ENCODE measurements at regions not wholly inside any gene's neighbourhood (a gene's known extent, or its start where the extent isn't known, plus 50 kb on each side); places are given as distances from the start of the nearest gene placed in this dataset.

DNA sequence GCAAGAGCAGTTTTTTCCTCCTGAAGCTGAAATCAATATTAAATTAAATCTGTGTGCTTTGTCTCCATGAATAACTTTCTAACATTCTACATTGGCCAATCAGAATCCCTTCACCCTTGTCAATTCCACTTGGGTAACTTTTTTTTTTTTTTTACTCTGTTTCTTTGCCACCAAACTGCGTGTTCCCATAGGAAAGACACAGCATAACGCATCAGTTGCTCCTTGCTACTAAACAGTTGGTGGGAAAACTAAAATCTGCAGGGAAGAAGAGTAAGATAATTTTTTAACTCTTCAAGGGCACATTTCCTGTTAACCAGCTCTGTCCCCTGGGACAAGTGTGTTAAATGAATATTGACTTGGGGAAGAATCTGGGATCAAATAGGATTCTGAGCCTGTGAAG, 113.3 kb upstream of the SERP2 start:
- DNase-seq, result no peak

DNA sequence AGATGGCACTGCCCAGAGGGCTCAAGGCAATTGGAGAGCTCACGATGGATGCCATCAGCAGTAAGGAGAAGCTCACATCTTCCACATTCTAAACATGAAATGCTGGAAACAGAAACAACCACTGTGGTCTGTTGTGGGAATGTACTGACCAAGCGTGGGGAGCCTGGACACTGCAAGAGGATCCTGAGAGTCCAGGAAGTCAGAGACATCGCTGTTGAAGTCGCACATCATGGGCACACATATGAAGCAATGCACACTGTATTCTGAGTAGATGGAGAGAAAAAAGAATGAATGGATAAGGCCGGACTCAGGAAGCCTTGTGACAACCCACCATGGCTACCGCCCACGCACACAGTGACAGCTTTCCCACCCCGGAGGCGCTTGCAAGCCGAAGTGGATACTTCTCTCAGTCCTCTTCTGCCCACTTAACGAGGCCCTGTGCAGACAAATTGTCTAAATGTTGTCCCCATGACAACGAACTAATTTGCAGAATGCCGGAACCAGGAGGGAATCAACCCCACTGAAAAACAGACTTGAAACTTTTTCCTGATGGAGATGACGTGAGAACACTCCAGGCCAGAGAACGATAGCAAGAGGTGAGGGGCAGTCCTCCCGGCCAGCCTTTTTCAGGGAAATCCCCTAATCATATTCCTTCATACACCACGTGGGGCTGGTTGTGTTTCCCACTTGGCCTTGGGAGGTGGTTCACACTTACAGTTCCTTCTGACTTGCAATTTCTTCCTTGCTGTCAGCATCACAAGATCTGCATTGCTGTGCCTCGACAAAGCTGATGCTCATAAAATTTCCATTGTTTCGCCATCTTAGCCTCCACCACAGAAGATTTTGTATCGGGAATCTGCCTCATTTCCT, 109.6 kb upstream of the SERP2 start:
- no peak for DNase-seq

DNA sequence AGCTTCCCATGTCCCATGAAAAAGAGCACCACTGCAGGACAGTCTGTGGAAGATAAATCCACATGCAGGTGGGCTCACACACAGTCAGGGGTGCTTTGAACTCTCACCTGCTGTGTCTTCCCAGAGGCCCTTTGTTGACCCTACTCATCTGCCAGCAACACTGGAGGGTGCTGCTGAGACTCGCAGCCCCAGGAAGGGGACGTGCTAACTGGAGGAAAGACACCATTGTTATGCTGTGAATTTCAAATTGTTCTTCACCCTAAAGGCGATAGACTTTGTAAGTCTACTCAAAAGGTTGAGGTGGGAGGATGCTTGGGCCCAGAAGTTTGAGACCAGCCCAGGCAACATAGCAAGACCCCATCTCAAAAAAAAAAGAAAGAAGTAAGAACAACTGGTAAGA, 107.3 kb upstream of the SERP2 start:
- DNase-seq, result no peak

DNA sequence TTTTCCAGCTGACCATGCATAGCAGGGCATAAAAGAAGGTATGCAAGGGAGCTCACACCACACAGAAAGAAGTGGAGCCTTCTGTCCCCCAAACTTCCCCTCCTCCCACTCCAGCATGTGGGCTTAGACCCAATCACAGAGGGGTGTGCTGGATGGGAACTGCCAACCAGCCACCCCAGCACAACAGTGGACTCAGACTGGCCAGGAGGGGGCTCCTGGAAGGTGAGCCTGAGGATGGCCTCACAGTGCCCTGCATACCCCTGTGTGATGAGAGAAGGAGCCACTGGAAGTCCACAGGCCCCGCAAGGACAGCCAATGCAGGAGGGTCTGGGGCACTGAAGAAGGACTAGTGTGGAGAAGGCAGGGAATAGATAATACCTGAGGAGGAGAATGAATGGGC, 106.9 kb upstream of the SERP2 start:
- no peak for DNase-seq

DNA sequence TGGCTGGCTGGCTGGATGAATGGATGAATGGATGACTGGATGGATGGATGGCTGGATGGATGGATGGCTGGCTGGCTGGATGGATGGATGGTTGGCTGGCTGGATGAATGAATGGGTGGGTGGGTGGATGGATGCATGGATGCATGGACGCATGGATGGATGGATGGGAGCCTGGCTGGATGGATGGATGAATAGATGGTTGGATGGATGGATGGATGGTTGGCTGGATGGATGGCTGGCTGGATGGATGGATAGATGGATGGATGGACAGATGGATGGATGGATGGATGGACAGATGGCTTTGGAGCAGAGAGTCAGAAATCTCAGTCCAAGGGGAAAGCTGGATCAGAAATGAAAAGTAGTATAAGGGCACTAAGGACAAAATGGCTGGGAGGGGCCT, 106.4 kb upstream of the SERP2 start:
- no peak for DNase-seq

DNA sequence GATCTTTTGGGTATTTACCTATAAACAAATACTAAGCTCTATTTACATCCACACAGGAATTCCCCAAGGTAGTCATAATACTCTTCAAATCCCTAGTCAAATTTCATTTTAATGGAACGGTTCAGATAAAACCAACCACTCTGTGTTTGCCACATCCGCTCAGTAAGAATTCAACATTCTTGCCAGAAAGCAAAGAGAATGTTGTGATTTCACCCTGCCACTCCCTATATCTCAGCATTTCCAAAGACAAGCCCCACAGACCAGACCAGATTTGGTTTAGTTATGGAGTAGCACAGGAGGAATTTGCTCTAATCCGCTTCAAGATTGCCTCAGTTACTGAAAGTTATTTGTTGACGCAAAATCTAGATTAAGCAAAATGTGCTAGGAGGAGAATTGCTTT, 105.6 kb upstream of the SERP2 start:
- DNase-seq, result no peak

DNA sequence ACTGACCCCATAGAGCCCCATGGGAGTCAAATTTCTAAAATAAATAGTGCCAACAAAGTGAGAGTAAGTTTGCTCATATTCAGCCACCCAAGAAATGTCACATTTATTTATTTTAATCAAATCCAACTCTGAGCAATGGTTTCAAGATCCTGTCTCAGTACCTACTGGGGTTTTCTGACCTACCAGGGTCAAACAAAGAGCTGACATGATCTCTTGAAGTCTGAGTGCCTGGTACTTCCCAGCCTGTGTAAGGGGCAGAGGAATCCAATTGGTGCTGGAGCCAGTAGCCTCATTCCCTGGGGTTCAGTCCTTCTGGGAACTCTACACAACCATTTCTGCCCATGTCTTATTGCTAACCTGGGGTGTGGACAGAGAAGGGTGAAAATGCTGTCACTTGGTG, 104.6 kb upstream of the SERP2 start:
- DNase-seq, result no peak

DNA sequence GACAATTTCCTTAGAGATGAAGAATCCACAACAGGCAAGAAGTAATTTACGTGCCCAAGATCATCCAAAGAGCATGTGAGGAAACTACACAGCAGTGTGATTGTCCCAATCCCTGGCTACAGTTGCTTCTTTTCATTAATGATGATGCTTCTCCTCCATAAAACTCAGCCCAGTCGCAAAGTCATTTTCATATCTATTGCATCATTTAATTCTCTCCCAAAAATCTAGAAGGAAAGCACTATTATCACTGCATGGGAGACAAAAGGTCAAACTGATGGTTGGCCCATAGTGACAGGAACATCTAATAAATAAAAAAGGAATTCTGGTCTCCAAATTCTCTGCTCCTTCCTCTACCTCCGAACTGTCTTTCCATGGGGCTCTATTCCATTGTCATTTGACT, 103.5 kb upstream of the SERP2 start:
- no peak for DNase-seq

DNA sequence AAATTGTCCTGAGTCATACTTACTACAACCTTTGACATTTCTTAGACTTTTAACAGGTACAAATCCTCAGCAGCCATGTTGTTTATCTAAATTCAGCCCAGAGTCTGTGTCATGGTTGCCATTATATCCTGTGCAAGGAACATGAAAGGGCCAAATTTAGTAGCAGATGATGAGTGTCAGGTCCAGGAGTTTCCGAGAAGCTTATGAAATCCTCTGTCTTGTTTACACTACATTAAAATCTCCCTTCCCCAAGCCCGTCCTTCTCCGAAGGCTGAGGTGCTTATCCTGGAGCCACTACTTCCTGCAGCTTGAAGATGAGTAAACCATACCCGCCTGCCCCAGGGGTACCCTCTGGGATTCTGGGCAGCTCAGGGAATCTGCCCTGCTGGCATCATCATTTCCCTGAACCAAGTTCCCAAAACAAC, 102.6 kb upstream of the SERP2 start:
- no peak for DNase-seq

DNA sequence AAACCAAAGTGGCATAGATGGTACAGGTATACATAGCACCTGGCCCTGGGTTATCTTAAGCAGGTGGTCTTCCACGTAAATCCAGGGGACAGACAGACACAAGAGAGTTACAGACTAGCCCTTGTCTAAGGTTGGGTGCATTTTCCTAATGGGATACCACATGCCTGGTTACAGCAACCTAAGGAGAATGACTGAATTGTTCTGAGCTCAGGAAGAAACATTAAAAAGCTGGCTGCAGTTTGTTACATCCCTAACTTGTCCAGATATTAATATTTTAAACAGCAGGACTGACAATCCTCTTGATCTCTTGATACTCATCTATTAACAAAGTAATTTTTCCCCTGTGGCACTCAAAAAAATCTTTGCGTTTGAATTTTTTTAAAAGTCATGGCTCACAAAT, 102.2 kb upstream of the SERP2 start:
- no peak for DNase-seq

DNA sequence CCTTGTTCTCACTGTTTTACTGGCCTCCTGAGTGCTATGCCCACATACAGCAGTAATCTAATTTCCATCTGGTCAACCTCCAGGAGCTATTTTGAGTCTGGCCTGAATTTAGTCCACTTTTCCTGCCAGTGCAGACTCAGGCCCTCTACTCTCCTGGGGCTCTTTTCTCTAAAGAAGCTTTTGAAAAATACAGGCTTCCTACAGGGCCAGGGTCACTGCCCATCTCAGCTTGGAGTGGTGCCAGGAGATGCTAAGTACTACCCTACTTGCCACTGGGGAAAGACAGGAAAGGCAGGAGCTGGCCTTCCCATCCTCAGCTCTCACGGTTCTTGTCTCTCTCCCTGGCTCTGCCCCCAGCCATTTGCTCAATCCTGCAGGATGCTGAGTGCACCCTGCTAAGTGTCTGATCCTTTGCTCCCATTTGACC, 101.7 kb upstream of the SERP2 start:
- DNase-seq, result no peak

DNA sequence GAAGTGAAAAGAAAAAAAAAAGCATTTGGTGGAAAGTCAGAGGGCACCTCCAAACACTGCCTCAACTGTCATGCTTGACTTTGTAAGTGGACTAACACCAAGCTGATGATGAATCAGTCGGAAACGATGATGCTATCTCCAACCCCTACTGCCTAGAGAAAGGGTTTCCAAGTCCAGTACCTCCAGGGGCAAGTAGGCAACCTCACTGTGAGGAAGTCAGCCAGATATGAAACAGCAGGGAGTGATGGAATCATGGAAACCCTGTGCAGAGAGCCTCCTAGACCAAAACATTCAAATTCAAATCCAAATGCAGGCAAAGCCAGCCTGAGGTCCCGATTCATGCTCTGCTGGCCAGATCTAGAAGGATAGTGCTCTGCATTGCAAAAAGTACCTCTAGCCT, 100.9 kb upstream of the SERP2 start:
- DNase-seq, result no peak

DNA sequence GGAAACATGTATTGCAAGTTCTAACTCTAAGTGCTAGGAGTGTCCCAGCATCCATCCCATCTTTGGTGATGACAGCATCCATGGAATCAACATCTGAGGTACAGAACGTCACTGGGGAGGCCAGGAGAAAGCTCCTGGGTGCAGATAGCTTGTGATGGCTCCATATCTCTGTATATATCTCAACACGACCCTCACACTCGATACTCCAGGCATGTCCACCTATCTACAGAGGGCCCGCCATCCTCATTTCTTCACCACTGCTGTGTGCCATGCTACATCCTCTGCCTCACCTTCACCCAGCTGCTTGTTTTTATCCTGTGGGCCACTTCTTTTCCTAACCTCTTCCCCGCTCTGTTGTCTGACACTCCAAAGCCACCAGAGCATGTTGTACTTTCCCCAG, 100.4 kb upstream of the SERP2 start:
- no peak for DNase-seq

DNA sequence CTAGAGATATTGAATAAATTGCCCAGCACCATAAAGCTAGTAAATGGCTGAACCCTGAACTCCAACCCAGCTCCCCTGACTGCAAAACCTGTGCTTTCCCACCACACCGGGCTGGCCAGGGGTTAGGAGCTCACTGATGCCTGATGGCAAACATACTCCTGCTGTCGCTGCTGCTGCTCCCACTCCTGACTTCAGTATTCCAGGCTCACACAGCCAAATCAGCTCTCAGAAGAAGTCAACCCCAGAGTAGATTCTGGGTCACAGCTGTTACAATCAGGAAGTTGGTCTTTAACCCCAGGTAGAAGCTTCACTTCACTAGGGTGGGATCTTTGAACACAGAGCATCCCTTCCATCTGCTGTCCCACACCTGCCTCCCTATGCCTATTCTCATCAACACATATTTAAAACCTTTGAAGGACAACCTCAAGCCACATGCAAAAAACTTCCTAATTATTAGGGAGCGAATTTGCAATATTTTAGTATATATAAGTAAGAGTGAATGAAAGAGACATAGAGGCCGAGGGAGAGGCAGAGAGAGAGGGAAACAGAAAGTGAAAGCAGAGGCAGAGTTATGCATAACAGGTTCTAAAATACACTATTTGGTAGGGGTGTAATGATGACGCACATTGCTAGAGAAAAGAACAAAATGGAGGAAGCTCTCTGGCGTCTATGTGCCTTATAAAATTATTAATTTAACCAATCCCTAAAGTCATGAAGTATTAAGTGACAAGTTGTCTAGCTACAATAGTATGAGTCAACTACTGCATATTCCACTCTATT, 99.4 kb upstream of the SERP2 start:
- no peak for DNase-seq

DNA sequence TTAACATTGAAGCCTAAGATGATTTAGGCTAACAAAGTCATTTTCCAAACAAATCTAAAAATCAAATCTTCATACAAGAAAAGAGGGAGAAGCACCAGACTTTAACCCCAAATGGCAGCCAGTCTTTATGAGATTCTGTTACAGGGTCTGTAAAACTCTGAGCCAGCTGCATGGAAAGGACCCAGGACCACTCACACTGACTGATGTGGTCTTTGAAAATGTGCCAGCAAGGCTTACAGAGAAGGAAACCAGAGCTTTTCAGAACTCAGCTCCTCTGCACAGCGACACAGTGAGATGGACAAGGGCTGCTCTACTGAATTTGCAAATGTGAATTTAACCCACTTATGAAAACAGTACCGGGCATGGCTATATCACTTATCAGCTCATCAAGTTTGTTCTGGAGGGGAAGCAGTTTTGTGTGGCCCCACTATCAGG, 98.8 kb upstream of the SERP2 start:
- DNase-seq, result no peak

DNA sequence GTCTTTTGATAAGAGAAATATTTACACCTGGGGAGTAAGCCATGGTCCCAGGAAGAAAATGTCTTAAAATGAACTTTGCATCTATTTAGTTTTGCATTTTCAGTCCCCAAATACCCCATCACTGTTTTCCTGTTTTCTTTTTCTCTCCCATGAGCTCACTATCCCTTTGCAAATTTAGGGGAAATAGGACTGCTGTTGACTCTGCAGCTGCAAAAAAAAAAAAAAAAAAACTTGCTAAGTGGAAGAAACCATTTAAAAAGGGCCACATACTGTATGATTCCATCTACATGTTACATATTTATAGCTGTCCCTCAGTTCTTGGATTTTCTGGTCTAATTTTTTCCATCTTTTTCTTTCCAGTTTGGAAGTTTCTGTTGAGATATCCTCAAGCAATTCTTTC, 98.2 kb upstream of the SERP2 start:
- no peak for DNase-seq

DNA sequence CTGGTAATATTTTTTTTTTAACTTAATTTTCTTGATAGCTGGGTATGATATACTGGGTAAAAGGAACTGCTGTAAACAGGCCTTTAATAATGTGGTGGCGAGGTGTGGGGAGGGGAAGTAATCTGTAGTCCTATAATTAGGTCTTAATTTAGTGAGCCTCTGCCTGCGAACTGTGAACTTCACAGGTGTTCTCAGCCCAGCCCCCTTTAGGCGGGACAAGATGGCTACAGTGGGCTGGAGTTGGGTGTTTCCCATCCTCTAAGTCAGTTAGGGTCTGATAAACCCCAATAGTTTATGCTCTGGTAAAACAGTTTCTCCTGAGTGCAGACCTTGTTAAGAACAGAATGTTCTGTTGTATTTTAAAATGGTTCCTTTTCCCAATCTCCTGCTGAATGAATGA, 97.6 kb upstream of the SERP2 start:
- no peak for DNase-seq

DNA sequence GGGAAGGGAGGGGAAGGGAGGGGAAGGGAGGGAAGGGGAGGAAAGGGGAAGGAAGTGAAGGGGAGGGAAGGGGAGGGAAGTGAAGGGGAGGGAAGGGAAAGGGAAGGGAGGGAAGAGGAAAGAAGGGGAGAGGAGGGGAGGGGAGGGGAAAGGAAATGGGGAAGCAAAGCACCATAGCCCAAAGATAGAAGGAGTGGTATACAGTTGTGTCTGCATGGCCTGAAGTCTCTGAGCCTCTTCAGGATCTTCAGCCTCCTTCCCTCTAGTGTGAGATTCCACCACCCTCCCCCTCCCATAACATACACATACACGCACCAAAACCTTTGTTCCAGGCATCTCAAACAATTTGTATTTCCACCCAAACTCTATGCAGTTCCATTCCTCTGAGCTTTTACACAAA, 96.2 kb upstream of the SERP2 start:
- no peak for DNase-seq

DNA sequence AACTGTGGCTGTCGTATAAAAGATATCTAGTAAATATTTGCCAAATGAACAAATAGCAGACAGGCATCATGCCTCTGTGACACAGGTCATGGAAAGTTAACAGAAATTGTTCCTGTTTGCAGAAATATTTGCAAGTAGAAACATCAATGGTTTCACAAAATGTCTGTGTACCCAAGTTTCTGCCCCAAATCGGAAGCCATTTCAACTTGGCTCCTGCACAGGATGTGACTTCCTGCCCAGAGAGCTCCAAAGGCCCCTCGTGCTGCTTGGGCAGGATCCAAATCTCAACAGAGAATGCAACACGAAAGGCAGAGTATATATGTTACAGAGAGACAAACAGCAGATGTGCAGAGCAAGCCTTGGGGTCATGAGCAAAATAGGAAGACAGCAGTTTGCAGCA, 95.5 kb upstream of the SERP2 start:
- DNase-seq, result no peak

DNA sequence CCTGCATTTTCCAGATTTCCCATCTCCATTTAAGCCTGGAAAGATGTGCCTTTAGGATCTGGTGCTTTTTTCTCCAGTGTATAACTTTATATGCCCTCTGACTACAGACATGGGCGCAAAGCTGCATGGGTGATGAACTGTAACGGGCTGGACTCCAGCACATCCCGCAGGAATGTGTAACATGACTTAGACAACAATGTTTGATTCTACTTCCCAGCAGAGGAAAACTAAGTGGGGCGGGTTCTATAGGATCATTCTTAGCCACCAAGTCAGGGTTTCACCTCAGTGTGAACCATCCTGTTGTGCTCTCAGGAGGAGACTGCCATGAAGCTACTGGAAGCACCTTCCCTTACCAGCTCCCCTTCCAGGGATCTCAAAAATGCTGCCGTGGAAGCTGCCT, 93.2 kb upstream of the SERP2 start:
- DNase-seq, result no peak

DNA sequence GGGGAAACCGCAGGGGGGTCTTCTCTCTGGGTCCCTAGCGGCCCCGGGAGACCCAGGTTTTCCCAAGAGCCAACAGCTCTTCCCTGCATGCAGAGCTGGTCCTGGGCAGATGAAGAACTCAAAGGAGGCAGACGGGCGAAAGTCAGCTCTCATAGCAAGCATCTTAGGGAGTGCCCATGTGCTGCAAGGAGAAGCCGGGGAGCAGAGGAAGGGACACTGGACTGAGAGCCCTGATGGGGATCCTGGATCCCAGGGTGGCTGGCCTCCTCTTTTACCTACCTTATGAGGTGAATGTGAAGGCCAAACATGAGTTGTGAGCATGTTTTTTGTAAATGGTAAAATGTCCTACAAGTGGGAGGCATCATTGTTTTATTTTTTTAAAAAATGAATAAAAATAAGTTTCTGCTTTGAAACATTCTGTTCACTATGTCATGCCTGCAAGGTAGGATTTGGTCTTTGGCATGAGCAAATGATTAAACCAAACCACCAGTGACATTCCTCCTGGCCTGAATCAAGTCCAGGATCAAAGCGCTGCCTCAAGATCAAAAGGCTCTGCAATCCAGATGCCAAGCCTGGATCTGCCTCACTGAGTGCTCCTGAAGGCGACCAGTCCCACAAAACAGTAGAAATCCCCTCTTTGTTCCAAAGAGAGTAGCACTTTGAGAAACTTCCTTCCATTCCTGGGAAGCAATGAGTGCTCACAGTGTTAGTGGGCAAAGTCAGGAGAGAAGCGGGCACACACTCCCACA, 92.2 kb upstream of the SERP2 start:
- DNase-seq, result no peak

DNA sequence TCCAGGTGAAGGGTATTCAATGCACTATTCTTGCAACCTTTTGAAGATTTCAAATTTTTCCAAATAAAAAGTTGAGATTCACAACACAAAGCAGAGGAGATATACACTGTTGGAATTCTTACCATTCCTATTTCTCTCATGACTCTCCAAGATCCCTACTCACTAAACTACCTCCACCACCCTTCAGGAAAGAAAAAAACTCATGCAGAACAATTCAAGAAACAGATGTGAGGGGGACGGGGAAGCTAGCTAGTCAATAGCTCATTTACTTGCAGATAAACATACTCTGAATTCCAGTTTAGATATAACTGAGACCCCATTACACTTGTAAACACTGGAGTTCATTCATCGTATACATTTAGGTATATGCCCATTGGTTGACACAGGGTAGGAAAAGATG, 90.0 kb upstream of the SERP2 start:
- DNase-seq, result no peak

DNA sequence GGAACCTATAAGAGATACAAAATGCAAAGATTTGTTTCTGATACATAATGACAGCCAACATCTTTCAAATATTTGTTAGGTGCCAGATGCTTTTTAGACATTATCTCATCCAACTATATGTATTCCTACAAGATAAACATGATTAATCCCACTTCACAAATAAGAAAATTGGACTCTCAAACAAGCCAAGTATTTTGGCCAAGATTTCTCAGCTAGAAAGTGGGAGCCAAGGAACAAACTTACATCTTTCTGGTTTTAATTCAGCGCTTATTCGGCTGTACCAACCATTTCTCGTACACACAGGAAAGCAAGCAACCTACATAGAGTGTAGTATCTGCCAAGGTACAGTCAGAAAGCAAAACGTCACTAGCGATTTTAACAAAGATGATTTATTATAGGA, 85.7 kb upstream of the SERP2 start:
- DNase-seq, result no peak

DNA sequence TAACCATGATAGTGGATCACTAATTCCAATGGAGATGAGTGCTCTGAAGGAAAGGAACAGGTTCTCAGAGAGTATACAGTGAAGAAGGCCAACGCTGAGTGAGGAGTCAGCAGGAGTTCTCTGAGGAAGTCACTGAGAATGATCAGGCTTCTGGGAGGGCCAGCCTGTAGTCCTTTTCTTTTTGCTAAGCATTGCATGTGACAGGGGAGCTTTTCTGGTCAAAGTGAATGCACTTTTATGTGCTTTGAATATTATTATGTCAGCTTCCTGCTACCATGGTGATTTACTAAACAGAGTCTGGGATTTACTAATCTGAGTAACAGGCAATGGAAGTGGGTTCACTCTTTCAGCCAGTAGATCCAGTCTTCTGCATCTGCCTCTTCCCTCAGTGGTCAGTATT, 81.1 kb upstream of the SERP2 start:
- DNase-seq, result no peak

Data from effector CD8-positive, alpha-beta T cell (primary cell).